ENCODE measurements at regions not wholly inside any gene's neighbourhood (a gene's known extent, or its start where the extent isn't known, plus 50 kb on each side); places are given as distances from the start of the nearest gene placed in this dataset.

GRCh38 chr12:38477340-38478090 lies 160.9 kb downstream of the ALG10B start:
- Mint-ChIP-seq H3K36me3 (ENCODE audit: low read depth) (no peaks in the 10 kb centered on the region), H3K27me3 (ENCODE audit: low read depth) (peaks cover 2% of the 10 kb centered on the region), H3K9me3 (ENCODE audit: low read depth) (peaks cover 7% of the 10 kb centered on the region), H3K4me3 (ENCODE audit: unreplicated experiment) (no peak overlapping the region), H3K27ac (ENCODE audit: unreplicated experiment) (no peak overlapping the region), H3K4me1 (ENCODE audit: low read depth) (no peaks in the 10 kb centered on the region)
- DNase-seq (ENCODE audit: low spot score): no peak
- no peak for TF ChIP-seq CTCF (IDR thresholded peaks at IDR 0.05)

- no peak for TF ChIP-seq CTCF (IDR thresholded peaks at IDR 0.05)
- H3K4me1 Mint-ChIP-seq (ENCODE audit: low read depth): no peaks in the 10 kb centered on the region
- H3K36me3 Mint-ChIP-seq (ENCODE audit: low read depth): no peaks in the 10 kb centered on the region
- no peak for DNase-seq (ENCODE audit: low spot score)
- no peak overlapping the region for H3K4me3 Mint-ChIP-seq (ENCODE audit: unreplicated experiment)
- H3K9me3 Mint-ChIP-seq (ENCODE audit: low read depth): no peaks in the 10 kb centered on the region
- H3K27ac Mint-ChIP-seq (ENCODE audit: unreplicated experiment): no peak overlapping the region
- H3K27me3 Mint-ChIP-seq (ENCODE audit: low read depth): peaks cover 2% of the 10 kb centered on the region
Observed at GRCh38 chr12:38480594-38480993, 164.0 kb downstream of the ALG10B start.

GRCh38 chr12:38484821-38485449 lies 168.4 kb downstream of the ALG10B start:
- H3K27ac Mint-ChIP-seq (ENCODE audit: unreplicated experiment): no peak overlapping the region
- H3K4me3 Mint-ChIP-seq (ENCODE audit: unreplicated experiment): no peak overlapping the region
- TF ChIP-seq CTCF (IDR thresholded peaks at IDR 0.05): no peak
- DNase-seq (ENCODE audit: low spot score): no peak
- no peaks in the 10 kb centered on the region for H3K4me1 Mint-ChIP-seq (ENCODE audit: low read depth)
- no peaks in the 10 kb centered on the region for H3K9me3 Mint-ChIP-seq (ENCODE audit: low read depth)
- no peaks in the 10 kb centered on the region for H3K36me3 Mint-ChIP-seq (ENCODE audit: low read depth)
- H3K27me3 Mint-ChIP-seq (ENCODE audit: low read depth): no peaks in the 10 kb centered on the region

GRCh38 chr12:38488866-38489265 lies 172.3 kb downstream of the ALG10B start:
- Mint-ChIP-seq H3K27ac (ENCODE audit: unreplicated experiment) (no peak overlapping the region), H3K4me1 (ENCODE audit: low read depth) (no peaks in the 10 kb centered on the region), H3K36me3 (ENCODE audit: low read depth) (no peaks in the 10 kb centered on the region), H3K4me3 (ENCODE audit: unreplicated experiment) (no peak overlapping the region), H3K9me3 (ENCODE audit: low read depth) (no peaks in the 10 kb centered on the region), H3K27me3 (ENCODE audit: low read depth) (no peaks in the 10 kb centered on the region)
- DNase-seq (ENCODE audit: low spot score): no peak
- TF ChIP-seq CTCF (IDR thresholded peaks at IDR 0.05): no peak

- no peaks in the 10 kb centered on the region for H3K9me3 Mint-ChIP-seq (ENCODE audit: low read depth)
- no peaks in the 10 kb centered on the region for H3K27me3 Mint-ChIP-seq (ENCODE audit: low read depth)
- H3K27ac Mint-ChIP-seq (ENCODE audit: unreplicated experiment): no peak overlapping the region
- no peaks in the 10 kb centered on the region for H3K36me3 Mint-ChIP-seq (ENCODE audit: low read depth)
- DNase-seq (ENCODE audit: low spot score): no peak
- no peak for TF ChIP-seq CTCF (IDR thresholded peaks at IDR 0.05)
- no peaks in the 10 kb centered on the region for H3K4me1 Mint-ChIP-seq (ENCODE audit: low read depth)
- H3K4me3 Mint-ChIP-seq (ENCODE audit: unreplicated experiment): no peak overlapping the region
Observed at GRCh38 chr12:38490073-38490472, 173.5 kb downstream of the ALG10B start.

Data from chondrocyte (in vitro differentiated cells).